Right atrium auricular region (tissue), 2 donors: ENCODE measurements at regions not wholly inside any gene's neighbourhood (a gene's known extent, or its start where the extent isn't known, plus 50 kb on each side); places are given as distances from the start of the nearest gene placed in this dataset.

ENCODE experiments used
- DNase-seq: peaks from one replicate; pipeline ENCODE4 v3.0.0-alpha.2; 2019; ENCODE audit warnings: low spot score
- H3K27ac ChIP-seq, 2 donors: fragments of 200-600 bp; sonication (generic); 1 replicate in 1 of 2; 2 replicates in 1 of 2; pipeline ENCODE4 v1.5.1; 2016 to 2019
- H3K27me3 ChIP-seq, 2 donors: fragments of 200-600 bp; sonication (generic); one replicate each; pipeline versions ENCODE4 v1.5.1 to v1.6.0; 2017 to 2019
- H3K36me3 ChIP-seq: fragments of 200-600 bp; sonication (generic); one replicate; pipeline ENCODE4 v1.5.1; 2016
- H3K4me1 ChIP-seq, 2 donors: fragments of 200-600 bp; sonication (generic); one replicate each; pipeline versions ENCODE4 v1.5.1 to v1.6.0; 2017 to 2019
- H3K4me3 ChIP-seq, 2 donors: fragments of 200-600 bp; sonication (generic); 1 replicate in 1 of 2; 2 replicates in 1 of 2; pipeline ENCODE4 v1.5.1; 2017 to 2019; ENCODE audit warnings: mild to moderate bottlenecking in 1 of 2, moderate library complexity in 1 of 2
- H3K9me3 ChIP-seq, 2 donors: fragments of 200-600 bp; sonication (generic); one replicate each; pipeline ENCODE4 v1.5.1; 2019
- TF ChIP-seq, protein P1 (sequence below), 2 donors: fragments of 200-600 bp; sonication (generic); IDR thresholded peaks; one replicate each; pipeline ENCODE4 v1.5.1; 2019; ENCODE audit warnings: antibody characterized with exemption in 2 of 2

DNA sequence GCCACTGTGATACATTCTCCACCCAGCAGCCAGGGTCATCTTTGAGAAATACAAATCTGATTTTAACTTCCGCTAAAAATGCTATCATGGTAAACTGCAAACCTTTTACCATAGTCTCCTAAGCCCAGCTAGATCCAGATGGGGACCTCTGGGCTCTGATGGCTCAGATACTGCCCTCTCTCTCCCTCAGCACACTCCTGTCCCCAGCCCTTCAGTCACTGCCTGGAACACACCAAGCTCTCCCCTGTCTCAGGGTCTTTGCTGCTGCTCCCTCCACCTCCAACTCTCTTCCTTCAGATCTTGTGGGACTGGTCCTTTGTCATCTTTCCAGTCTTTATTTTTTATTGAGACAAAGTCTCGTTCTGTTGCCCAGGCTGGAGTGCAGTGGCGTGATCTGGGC is 65.1 kb downstream of the SPRY4 start:
- TF ChIP-seq, protein P1, sequence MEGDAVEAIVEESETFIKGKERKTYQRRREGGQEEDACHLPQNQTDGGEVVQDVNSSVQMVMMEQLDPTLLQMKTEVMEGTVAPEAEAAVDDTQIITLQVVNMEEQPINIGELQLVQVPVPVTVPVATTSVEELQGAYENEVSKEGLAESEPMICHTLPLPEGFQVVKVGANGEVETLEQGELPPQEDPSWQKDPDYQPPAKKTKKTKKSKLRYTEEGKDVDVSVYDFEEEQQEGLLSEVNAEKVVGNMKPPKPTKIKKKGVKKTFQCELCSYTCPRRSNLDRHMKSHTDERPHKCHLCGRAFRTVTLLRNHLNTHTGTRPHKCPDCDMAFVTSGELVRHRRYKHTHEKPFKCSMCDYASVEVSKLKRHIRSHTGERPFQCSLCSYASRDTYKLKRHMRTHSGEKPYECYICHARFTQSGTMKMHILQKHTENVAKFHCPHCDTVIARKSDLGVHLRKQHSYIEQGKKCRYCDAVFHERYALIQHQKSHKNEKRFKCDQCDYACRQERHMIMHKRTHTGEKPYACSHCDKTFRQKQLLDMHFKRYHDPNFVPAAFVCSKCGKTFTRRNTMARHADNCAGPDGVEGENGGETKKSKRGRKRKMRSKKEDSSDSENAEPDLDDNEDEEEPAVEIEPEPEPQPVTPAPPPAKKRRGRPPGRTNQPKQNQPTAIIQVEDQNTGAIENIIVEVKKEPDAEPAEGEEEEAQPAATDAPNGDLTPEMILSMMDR (IDR thresholded peaks at IDR 0.05), result no peak
- no peak for DNase-seq
- Histone ChIP-seq H3K4me1 (no peaks in the 10 kb centered on the region), H3K36me3 (no peaks in the 10 kb centered on the region), H3K9me3 (no peaks in the 10 kb centered on the region), H3K4me3 (no peak overlapping the region), H3K27ac (no peak overlapping the region), H3K27me3 (no peaks in the 10 kb centered on the region)

DNA sequence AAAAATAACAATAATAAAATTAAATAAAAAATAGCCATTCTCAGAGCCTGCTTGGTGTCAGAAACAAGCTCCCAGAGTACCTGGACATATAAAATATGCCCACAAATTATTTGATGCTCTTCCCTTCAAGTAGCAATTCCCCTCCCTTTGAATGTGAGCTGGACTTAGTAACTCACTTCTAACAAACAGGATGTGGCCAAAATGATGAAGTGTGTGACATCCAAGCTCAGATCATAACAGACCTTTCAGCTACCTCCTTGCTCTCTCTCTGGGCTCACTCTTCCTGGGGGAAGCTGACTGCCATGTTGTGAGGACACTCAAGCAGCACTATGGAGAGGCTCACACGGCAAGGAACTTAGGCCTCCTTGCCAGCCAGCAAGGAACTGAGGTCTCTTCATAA is 69.0 kb downstream of the SPRY4 start:
- DNase-seq, result no peak
- no peaks in the 10 kb centered on the region for H3K36me3 ChIP-seq
- H3K27me3 ChIP-seq, result no peaks in the 10 kb centered on the region
- no peak overlapping the region for H3K4me3 ChIP-seq
- H3K4me1 ChIP-seq, result no peaks in the 10 kb centered on the region
- no peak overlapping the region for H3K27ac ChIP-seq
- TF ChIP-seq, protein P1 (IDR thresholded peaks at IDR 0.05), result no peak
- no peaks in the 10 kb centered on the region for H3K9me3 ChIP-seq

- H3K9me3 ChIP-seq, result no peaks in the 10 kb centered on the region
- H3K4me3 ChIP-seq, result no peak overlapping the region
- DNase-seq, result no peak
- no peaks in the 10 kb centered on the region for H3K4me1 ChIP-seq
- no peaks in the 10 kb centered on the region for H3K27me3 ChIP-seq
- H3K27ac ChIP-seq, result peak overlapping the region in 1 of 2 donors; percentile 40
- TF ChIP-seq, protein P1 (IDR thresholded peaks at IDR 0.05), result no peak
- H3K36me3 ChIP-seq, result no peaks in the 10 kb centered on the region
These were observed 70.4 kb downstream of the SPRY4 start for GRCh38 chr5:142254431-142254830.

DNA sequence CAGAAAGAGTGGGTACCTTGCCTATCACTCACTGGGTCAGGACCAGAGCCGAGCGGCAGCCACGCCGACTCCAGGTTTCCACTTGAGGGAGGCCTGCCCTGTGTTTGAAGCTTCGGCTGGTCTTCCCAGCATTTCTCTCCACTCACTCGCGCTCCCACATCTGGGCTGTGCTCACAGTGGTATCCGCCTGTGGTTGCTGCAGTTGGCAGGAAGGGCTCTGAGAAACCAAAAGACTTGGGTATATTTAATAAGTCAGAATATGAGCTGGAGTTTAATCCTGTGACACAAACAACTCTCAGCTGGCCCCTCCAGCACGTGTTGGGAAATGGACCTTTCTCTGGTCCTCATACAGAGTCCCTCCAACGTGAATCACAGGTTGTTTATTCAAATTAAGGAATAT is 70.9 kb downstream of the SPRY4 start:
- H3K4me3 ChIP-seq, result no peak overlapping the region
- peak; percentile 59 for DNase-seq
- H3K36me3 ChIP-seq, result no peaks in the 10 kb centered on the region
- TF ChIP-seq, protein P1 (IDR thresholded peaks at IDR 0.05), result no peak
- no peaks in the 10 kb centered on the region for H3K4me1 ChIP-seq
- H3K27me3 ChIP-seq, result no peaks in the 10 kb centered on the region
- peak overlapping the region in 1 of 2 donors; percentile 40 for H3K27ac ChIP-seq
- no peaks in the 10 kb centered on the region for H3K9me3 ChIP-seq

- no peaks in the 10 kb centered on the region for H3K27me3 ChIP-seq
- TF ChIP-seq, protein P1 (IDR thresholded peaks at IDR 0.05), result no peak
- peaks cover 0 to 11% of the 10 kb centered on the region in 2 donors for H3K4me1 ChIP-seq
- H3K27ac ChIP-seq, result no peak overlapping the region
- no peaks in the 10 kb centered on the region for H3K9me3 ChIP-seq
- no peak for DNase-seq
- H3K4me3 ChIP-seq, result no peak overlapping the region
- no peaks in the 10 kb centered on the region for H3K36me3 ChIP-seq
These were observed 74.7 kb downstream of the SPRY4 start for GRCh38 chr5:142250119-142250518.

GRCh38 chr5:142248853-142249462 is 75.9 kb downstream of the SPRY4 start:
- Histone ChIP-seq H3K4me1 (peaks cover 0 to 11% of the 10 kb centered on the region in 2 donors), H3K9me3 (no peaks in the 10 kb centered on the region), H3K36me3 (no peaks in the 10 kb centered on the region), H3K4me3 (no peak overlapping the region), H3K27ac (no peak overlapping the region), H3K27me3 (no peaks in the 10 kb centered on the region)
- DNase-seq, result peak; percentile 76
- TF ChIP-seq, protein P1 (IDR thresholded peaks at IDR 0.05), result no peak
